Peyer's patch (tissue), 4 donors: ENCODE measurements at regions not wholly inside any gene's neighbourhood (a gene's known extent, or its start where the extent isn't known, plus 50 kb on each side); places are given as distances from the start of the nearest gene placed in this dataset.
A peak's percentile ranks its signal among the peaks of the same experiment; 100 is the strongest.

ENCODE experiments used
- DNase-seq, 3 donors: peaks; one replicate each; pipeline ENCODE4 v3.0.0-alpha.2; 2017 to 2019
- H3K27ac ChIP-seq, 4 donors: fragments of 200-600 bp; sonication (generic); one replicate each; pipeline ENCODE4 v1.5.1; 2016 to 2019
- H3K27me3 ChIP-seq, 2 donors: fragments of 200-600 bp; sonication (generic); one replicate each; pipeline ENCODE4 v1.5.1; 2019
- H3K36me3 ChIP-seq, 3 donors: fragments of 200-600 bp; sonication (generic); one replicate each; pipeline ENCODE4 v1.5.1; 2016 to 2019
- H3K4me1 ChIP-seq, 4 donors: fragments of 200-600 bp; sonication (generic); one replicate each; pipeline ENCODE4 v1.5.1; 2016 to 2019
- H3K4me3 ChIP-seq, 4 donors: fragments of 200-600 bp; sonication (generic); 1 replicate in 3 of 4; 2 replicates in 1 of 4; pipeline ENCODE4 v1.5.1; 2016 to 2019; ENCODE audit warnings: mild to moderate bottlenecking in 1 of 4
- H3K9me3 ChIP-seq, 4 donors: fragments of 200-600 bp; sonication (generic); one replicate each; pipeline ENCODE4 v1.5.1; 2016 to 2019; ENCODE audit warnings: mild to moderate bottlenecking in 1 of 4
- CTCF ChIP-seq, 6 experiments: fragments of 450-650 bp in 4 of 6; fragments of 200-600 bp in 2 of 6; sonication (generic) in 1 of 6; IDR thresholded peaks; one replicate each; pipeline ENCODE4 v1.5.1; 2017 to 2019; ENCODE audit warnings: antibody characterized with exemption in 6 of 6, mild to moderate bottlenecking in 3 of 6, moderate library complexity in 1 of 6
- POLR2A ChIP-seq, 2 donors: fragments of 450-650 bp; IDR thresholded peaks; one replicate each; pipeline ENCODE4 v1.5.1; 2017; ENCODE audit warnings: antibody characterized with exemption in 2 of 2, mild to moderate bottlenecking in 2 of 2, moderate library complexity in 2 of 2

- TF ChIP-seq POLR2A (IDR thresholded peaks at IDR 0.05) (no peak), CTCF (IDR thresholded peaks at IDR 0.05) (no peak)
- H3K4me3 ChIP-seq, result no peak overlapping the region
- no peak for DNase-seq
Measured at GRCh38 chr1:87867626-87868025, 538.9 kb downstream of the LMO4 start.

GRCh38 chr1:87869567-87869966, 540.9 kb downstream of the LMO4 start:
- Histone ChIP-seq H3K27ac (peak overlapping the region in 2 of 4 donors; percentile 16 to 47), H3K27me3 (no peaks in the 10 kb centered on the region), H3K36me3 (no peaks in the 10 kb centered on the region), H3K4me1 (peaks cover 0 to 4% (median 0%) of the 10 kb centered on the region in 4 donors), H3K4me3 (no peak overlapping the region), H3K9me3 (no peaks in the 10 kb centered on the region)
- no peak for TF ChIP-seq POLR2A (IDR thresholded peaks at IDR 0.05)
- TF ChIP-seq CTCF (IDR thresholded peaks at IDR 0.05), result no peak
- DNase-seq, result no peak

More at GRCh38 chr1:87867626-87868025, 538.9 kb downstream of the LMO4 start:
- peaks cover 0 to 4% (median 0%) of the 10 kb centered on the region in 4 donors for H3K4me1 ChIP-seq
- H3K36me3 ChIP-seq, result no peaks in the 10 kb centered on the region
- H3K9me3 ChIP-seq, result no peaks in the 10 kb centered on the region
- H3K27me3 ChIP-seq, result no peaks in the 10 kb centered on the region
- no peak overlapping the region for H3K27ac ChIP-seq

DNA sequence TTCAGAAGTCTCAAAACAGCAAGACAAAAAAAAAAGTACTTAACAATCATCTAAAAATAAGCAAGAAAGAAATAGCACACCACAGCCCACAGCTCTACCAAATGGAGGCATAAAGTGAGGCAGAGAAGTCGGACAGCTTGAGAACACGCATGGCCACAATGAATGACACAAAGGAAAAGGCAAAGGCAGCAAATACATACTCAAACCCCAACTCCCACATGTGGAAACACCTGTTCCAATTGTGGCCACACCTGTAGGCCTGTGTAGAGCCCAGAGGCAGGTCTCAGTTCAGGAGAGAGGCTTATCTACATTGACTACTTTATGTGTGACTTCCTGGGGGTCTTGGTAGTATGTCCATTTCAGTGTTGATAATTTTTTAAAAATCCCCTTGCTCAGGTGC, 543.5 kb downstream of the LMO4 start:
- no peak overlapping the region for H3K4me3 ChIP-seq
- TF ChIP-seq POLR2A (IDR thresholded peaks at IDR 0.05) (no peak), CTCF (IDR thresholded peaks at IDR 0.05) (no peak)
- H3K27ac ChIP-seq, result peak overlapping the region in 2 of 4 donors; percentile 20 to 62
- no peaks in the 10 kb centered on the region for H3K27me3 ChIP-seq
- peaks cover 0 to 10% (median 0%) of the 10 kb centered on the region in 4 donors for H3K4me1 ChIP-seq
- peak in 2 of 3 donors; percentile 60 to 69 for DNase-seq
- no peaks in the 10 kb centered on the region for H3K9me3 ChIP-seq
- H3K36me3 ChIP-seq, result no peaks in the 10 kb centered on the region

- DNase-seq, result peak in 1 of 3 donors; percentile 30
- Histone ChIP-seq H3K4me3 (no peak overlapping the region), H3K4me1 (peaks cover 0 to 10% (median 0%) of the 10 kb centered on the region in 4 donors), H3K27ac (peak overlapping the region in 2 of 4 donors; percentile 20 to 62), H3K36me3 (no peaks in the 10 kb centered on the region), H3K9me3 (no peaks in the 10 kb centered on the region), H3K27me3 (no peaks in the 10 kb centered on the region)
- TF ChIP-seq POLR2A (IDR thresholded peaks at IDR 0.05) (no peak), CTCF (IDR thresholded peaks at IDR 0.05) (no peak)
Measured at GRCh38 chr1:87872692-87873091, 544.0 kb downstream of the LMO4 start.

DNA sequence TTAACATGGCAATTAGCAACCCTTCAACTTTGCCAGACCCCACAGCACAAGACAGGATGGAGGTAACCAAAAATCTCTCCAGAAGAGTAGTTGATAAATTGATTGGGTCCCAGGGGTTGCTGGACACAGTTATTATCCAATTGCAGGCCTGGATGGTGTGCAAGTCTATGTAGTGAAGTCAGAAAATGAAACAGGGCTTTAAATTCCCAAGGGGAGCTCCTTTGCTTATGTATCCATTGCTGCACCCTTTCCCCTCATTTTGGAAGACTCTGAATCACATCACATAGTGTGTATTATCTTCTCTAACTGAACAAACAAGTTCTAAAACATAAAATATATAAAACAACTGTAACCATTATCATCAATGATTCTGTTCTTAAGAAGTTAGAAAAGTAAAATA, 550.2 kb downstream of the LMO4 start:
- DNase-seq, result no peak
- no peaks in the 10 kb centered on the region for H3K27me3 ChIP-seq
- H3K36me3 ChIP-seq, result no peaks in the 10 kb centered on the region
- no peak for TF ChIP-seq CTCF (IDR thresholded peaks at IDR 0.05)
- TF ChIP-seq POLR2A (IDR thresholded peaks at IDR 0.05), result no peak
- peaks cover 0 to 5% (median 0%) of the 10 kb centered on the region in 4 donors for H3K4me1 ChIP-seq
- no peak overlapping the region for H3K4me3 ChIP-seq
- H3K9me3 ChIP-seq, result no peaks in the 10 kb centered on the region
- H3K27ac ChIP-seq, result no peak overlapping the region
